ENCODE measurements at regions not wholly inside any gene's neighbourhood (a gene's known extent, or its start where the extent isn't known, plus 50 kb on each side); places are given as distances from the start of the nearest gene placed in this dataset.

DNA sequence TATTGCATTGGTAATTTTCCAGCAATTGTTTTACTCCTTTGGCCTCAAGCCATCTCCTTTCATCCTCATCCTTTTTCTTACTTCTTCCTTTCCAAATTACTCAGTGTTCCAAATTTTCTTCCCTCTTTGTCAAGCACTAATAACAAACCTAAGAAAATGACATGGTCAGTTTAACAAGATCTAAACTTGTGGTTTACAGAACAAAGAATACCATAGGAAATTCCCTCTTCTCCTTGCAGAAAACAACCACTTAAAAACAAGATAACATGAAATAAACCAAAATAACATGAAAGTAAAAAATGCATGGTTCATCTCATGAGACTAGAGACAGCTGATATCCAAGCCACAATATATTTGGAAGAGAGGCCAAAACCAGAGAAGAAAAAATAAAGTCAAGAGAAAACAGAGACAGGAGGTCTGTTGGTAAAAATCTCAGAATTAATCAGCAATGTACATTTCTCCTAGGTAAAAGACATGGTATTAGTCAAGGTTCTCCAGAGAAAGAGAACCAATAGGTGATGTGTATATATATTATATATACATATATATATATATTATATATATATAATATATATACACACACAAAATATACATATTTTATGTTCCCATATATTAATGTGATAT is 51.0 kb upstream of the SENP6 start:
- TF ChIP-seq, protein P1, sequence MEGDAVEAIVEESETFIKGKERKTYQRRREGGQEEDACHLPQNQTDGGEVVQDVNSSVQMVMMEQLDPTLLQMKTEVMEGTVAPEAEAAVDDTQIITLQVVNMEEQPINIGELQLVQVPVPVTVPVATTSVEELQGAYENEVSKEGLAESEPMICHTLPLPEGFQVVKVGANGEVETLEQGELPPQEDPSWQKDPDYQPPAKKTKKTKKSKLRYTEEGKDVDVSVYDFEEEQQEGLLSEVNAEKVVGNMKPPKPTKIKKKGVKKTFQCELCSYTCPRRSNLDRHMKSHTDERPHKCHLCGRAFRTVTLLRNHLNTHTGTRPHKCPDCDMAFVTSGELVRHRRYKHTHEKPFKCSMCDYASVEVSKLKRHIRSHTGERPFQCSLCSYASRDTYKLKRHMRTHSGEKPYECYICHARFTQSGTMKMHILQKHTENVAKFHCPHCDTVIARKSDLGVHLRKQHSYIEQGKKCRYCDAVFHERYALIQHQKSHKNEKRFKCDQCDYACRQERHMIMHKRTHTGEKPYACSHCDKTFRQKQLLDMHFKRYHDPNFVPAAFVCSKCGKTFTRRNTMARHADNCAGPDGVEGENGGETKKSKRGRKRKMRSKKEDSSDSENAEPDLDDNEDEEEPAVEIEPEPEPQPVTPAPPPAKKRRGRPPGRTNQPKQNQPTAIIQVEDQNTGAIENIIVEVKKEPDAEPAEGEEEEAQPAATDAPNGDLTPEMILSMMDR (IDR thresholded peaks at IDR 0.05; ENCODE audit: low read depth, low read length): no peak
- TF ChIP-seq EZH2phosphoT487 (IDR thresholded peaks at IDR 0.05; ENCODE audit: low read depth): no peak
